ENCODE measurements at regions not wholly inside any gene's neighbourhood (a gene's known extent, or its start where the extent isn't known, plus 50 kb on each side); places are given as distances from the start of the nearest gene placed in this dataset.

DNA sequence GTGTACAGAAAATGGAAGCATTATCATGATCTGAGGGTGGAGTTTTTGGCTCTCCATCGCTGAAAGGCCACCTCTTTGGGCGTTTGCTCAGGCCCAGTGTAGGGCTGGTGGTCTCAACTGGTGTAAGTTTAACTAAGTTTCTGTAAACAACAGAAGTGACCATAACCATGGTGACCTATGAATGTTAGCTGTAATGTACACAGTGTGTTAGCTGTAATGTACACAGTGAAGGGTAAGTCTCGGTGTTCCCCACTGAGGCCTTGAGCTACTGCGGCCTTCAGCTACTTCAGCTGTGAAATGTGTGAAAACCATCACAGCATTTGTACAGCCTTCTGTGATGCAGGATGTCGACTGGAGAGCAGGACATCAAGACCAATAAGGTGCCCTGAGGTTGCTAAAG, 185.2 kb downstream of the MYLK4 start:
- Histone ChIP-seq H3K4me1 (ENCODE audit: control insufficient read depth in 1 of 2, low read depth in 2 of 2) (peaks cover 3 to 44% of the 10 kb centered on the region in 2 donors), H3K4me3 (no peak overlapping the region), H3K9me3 (no peaks in the 10 kb centered on the region), H3K27ac (no peak overlapping the region), H3K36me3 (no peaks in the 10 kb centered on the region), H3K27me3 (replicated peaks; ENCODE audit: insufficient read depth) (no peaks in the 10 kb centered on the region)
- DNase-seq (ENCODE audit: low spot score) (no peak), ATAC-seq (ENCODE audit: insufficient number of reproducible peaks, low FRiP score, low read depth) (no peak)
- TF ChIP-seq, protein P1, sequence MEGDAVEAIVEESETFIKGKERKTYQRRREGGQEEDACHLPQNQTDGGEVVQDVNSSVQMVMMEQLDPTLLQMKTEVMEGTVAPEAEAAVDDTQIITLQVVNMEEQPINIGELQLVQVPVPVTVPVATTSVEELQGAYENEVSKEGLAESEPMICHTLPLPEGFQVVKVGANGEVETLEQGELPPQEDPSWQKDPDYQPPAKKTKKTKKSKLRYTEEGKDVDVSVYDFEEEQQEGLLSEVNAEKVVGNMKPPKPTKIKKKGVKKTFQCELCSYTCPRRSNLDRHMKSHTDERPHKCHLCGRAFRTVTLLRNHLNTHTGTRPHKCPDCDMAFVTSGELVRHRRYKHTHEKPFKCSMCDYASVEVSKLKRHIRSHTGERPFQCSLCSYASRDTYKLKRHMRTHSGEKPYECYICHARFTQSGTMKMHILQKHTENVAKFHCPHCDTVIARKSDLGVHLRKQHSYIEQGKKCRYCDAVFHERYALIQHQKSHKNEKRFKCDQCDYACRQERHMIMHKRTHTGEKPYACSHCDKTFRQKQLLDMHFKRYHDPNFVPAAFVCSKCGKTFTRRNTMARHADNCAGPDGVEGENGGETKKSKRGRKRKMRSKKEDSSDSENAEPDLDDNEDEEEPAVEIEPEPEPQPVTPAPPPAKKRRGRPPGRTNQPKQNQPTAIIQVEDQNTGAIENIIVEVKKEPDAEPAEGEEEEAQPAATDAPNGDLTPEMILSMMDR (IDR thresholded peaks at IDR 0.05), result no peak

DNA sequence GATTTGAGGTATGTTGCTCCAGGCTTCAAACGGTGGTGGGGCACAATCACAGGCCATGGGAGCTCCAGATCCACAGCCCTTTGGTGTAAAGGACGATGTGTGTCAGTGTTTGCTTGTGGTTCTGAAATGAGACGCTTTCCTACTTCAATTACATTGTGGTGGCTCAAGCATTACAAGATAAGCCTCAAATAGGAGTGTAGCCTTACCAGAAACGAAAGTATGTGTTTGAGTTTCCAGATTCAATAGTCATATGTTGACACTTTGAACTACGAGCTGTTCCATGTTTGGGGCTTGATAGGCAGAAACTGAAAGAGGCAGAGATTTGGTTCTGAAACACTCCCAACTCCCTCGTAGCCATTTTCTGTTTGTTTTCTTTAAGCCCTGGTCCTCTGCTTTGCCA, 187.1 kb downstream of the MYLK4 start:
- ATAC-seq (ENCODE audit: insufficient number of reproducible peaks, low FRiP score, low read depth), result peak; percentile 55
- DNase-seq (ENCODE audit: low spot score), result no peak
- Histone ChIP-seq H3K27me3 (replicated peaks; ENCODE audit: insufficient read depth) (no peaks in the 10 kb centered on the region), H3K4me1 (ENCODE audit: control insufficient read depth in 1 of 2, low read depth in 2 of 2) (peaks cover 3 to 47% of the 10 kb centered on the region in 2 donors), H3K27ac (peak overlapping the region; percentile 71 to 86), H3K9me3 (no peaks in the 10 kb centered on the region), H3K36me3 (no peaks in the 10 kb centered on the region), H3K4me3 (peak overlapping the region; percentile 55)
- TF ChIP-seq, protein P1 (IDR thresholded peaks at IDR 0.05), result no peak

DNA sequence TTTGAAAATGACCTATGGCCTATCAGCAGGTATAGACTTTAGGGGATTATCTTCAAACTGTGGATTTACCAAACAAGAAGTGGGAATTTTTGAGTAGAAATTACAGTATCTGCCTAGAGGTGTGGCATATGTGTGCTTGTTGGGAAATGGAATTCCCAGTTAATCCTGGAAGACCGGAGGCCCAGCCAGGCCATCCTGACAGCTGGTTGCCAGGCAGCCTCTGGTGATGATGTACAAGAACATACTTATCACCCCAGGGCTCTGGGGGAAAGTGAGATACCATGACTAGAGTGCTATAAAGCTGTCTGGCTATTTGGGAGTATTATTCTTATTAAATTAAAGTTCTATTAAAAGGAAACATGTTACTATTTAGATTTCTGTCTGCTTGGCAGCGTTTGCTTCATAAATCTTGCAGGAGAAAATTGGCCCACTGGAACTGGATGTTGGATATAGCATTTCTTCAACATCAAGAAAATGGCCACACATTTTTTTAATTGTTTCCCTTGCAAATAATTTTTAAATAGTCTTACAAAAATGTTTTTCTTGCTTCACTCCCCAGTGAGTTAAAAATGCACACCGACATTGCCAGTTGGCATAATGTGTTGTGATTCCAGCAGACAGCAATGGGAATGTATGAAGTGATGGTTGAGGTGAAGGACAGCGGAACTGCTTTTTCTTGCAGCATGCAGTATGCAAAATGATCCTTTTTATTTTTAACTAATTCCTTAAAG, 187.8 kb downstream of the MYLK4 start:
- H3K4me3 ChIP-seq, result peak overlapping the region; percentile 55
- peak overlapping the region; percentile 71 to 86 for H3K27ac ChIP-seq
- TF ChIP-seq, protein P1 (IDR thresholded peaks at IDR 0.05), result no peak
- DNase-seq (ENCODE audit: low spot score) (no peak), ATAC-seq (ENCODE audit: insufficient number of reproducible peaks, low FRiP score, low read depth) (no peak)
- no peaks in the 10 kb centered on the region for H3K9me3 ChIP-seq
- H3K27me3 ChIP-seq (replicated peaks; ENCODE audit: insufficient read depth), result no peaks in the 10 kb centered on the region
- peaks cover 3 to 47% of the 10 kb centered on the region in 2 donors for H3K4me1 ChIP-seq (ENCODE audit: control insufficient read depth in 1 of 2, low read depth in 2 of 2)
- H3K36me3 ChIP-seq, result no peaks in the 10 kb centered on the region

DNA sequence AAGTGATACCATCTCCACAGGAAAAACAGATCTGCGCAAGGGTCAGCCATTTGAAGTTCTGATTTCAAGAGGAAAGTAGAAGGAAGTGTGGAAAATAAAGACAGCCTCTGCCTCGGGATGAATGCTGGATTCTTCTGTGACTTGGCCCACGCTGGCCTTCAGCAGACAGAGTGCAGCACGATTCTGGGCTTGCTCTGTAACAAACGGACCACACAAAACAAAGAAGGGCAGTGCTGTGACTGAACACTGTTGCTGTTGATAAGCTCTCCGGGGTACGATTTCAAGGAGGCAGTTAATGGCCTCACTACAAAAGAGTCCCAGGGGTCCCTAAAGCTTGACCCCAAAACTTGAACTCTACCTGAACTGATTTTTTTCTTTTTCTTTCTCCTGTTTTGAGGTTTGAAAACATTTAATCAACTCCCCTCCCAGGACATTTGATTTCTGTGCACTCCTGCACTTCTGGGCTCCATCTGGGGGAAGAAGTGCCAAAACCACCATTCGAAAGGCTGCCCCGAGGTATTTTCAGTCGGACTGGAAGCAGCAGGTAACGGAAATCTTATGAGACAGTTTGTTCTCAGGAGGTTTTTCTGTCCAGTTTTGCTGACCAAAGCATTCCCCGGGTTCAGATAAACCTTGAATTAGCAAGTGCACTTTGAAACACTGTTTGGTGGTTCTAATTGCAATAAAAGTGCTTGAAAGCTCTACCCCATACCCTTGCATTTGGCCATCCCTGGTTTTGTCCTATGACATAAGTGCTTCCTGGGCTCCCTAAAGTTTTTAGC, 189.6 kb downstream of the MYLK4 start:
- TF ChIP-seq, protein P1 (IDR thresholded peaks at IDR 0.05), result no peak
- DNase-seq (ENCODE audit: low spot score) (no peak), ATAC-seq (ENCODE audit: insufficient number of reproducible peaks, low FRiP score, low read depth) (no peak)
- no peaks in the 10 kb centered on the region for H3K36me3 ChIP-seq
- peaks cover 3 to 56% of the 10 kb centered on the region in 2 donors for H3K4me1 ChIP-seq (ENCODE audit: control insufficient read depth in 1 of 2, low read depth in 2 of 2)
- no peaks in the 10 kb centered on the region for H3K9me3 ChIP-seq
- H3K27ac ChIP-seq, result peak overlapping the region; percentile 50 to 66
- H3K27me3 ChIP-seq (replicated peaks; ENCODE audit: insufficient read depth), result no peaks in the 10 kb centered on the region
- H3K4me3 ChIP-seq, result peak overlapping the region; percentile 7

DNA sequence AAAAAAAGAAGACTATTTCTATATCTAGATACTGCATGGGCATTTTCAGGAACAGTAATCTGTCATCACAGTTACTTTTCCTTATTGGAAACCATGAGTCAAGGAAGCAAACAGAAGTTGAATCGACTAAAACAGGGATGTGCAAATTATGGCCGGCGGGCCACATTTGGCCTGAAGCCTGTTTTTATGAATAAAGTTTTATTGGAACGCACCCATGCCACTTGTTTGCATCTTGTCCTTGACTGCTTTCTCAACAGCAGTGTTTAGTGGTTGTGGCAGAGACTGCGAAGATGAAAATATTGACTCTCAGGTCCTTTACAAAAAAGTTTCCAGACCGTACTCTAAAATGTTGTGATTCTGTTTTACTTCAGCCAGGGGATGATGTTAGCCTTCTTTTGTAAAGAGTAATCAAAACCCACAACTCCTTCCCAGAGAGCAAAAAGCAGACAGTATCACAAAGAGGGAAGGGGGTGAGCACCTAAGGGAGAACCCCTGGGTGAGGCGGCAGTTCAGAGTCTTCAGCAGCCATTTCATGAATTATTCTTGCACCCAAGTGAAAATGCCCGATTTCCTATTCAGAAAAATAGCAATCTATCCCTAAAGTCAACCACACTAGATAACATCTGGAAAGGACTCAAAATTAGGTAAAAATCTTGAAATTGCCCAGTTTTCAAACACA, 190.4 kb downstream of the MYLK4 start:
- no peak for ATAC-seq (ENCODE audit: insufficient number of reproducible peaks, low FRiP score, low read depth)
- peak overlapping the region; percentile 50 to 66 for H3K27ac ChIP-seq
- peaks cover 3 to 56% of the 10 kb centered on the region in 2 donors for H3K4me1 ChIP-seq (ENCODE audit: control insufficient read depth in 1 of 2, low read depth in 2 of 2)
- DNase-seq (ENCODE audit: low spot score), result no peak
- TF ChIP-seq, protein P1 (IDR thresholded peaks at IDR 0.05), result no peak
- H3K27me3 ChIP-seq (replicated peaks; ENCODE audit: insufficient read depth), result no peaks in the 10 kb centered on the region
- H3K9me3 ChIP-seq, result no peaks in the 10 kb centered on the region
- no peak overlapping the region for H3K4me3 ChIP-seq
- no peaks in the 10 kb centered on the region for H3K36me3 ChIP-seq

All from thoracic aorta (tissue), 2 donors.